Endometrial microvascular endothelial cells (primary cell): ENCODE measurements at regions not wholly inside any gene's neighbourhood (a gene's known extent, or its start where the extent isn't known, plus 50 kb on each side); places are given as distances from the start of the nearest gene placed in this dataset.

ENCODE experiments used
- in situ Hi-C: cut with HindIII; loops from 2 replicates; pipeline ENCODE4 v1.10.0; 2017; ENCODE audit warnings: low sequenced_read_pairs, low pct_unique_long_range_greater_than_20kb; ENCODE audit errors: inconsistent ontology term

DNA sequence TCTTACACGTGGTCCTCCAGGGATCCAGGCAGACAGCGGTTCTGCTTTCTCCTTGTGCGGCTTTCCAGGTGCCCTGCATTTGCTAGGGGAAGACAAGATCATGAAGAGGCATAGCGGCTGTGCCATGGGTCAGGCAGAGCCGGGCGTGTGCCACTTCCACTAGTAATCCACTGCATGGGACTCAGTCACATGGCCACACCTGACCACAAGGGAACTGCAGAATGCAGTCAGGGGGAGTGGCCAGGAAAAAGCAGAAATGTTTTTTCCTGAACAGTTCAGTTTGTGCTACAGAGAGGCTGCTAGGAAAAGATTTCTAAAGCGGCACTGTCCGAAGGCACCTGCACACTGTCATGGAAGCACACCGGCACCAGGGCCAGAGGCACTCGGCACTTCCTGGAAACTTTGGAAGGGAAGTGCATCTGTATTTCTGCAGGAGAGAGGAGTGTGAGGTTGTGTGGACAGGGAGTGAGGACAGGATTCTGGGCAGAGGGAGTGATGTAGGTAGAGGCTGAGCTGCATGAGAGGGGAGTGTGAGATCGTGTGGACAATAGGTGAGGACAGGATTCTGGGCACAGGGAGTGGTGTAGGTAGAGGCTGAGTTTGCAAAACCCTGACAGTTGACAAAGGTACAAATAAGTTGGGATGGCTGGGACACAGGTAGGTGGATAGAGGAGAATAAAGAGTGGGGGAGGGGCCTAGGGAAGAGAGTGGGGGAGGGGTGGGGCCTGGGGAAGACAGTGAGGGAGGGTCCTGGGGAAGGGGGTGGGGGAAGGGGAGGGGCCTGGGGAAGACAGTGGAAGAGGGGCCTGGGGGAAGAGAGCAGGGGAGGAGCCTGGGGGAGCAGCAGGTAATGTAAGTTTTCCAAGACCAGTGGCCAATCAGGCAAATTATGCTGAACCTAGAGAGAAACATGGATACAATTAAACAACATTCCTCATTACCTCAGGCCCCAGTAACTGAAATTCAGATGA is 1436.3 kb downstream of the TBC1D22A start:
- in situ Hi-C loops = no loop called here

GRCh38 chr22:48197189-48197690 is 1434.8 kb downstream of the TBC1D22A start:
- in situ Hi-C loops = no loop called here

DNA sequence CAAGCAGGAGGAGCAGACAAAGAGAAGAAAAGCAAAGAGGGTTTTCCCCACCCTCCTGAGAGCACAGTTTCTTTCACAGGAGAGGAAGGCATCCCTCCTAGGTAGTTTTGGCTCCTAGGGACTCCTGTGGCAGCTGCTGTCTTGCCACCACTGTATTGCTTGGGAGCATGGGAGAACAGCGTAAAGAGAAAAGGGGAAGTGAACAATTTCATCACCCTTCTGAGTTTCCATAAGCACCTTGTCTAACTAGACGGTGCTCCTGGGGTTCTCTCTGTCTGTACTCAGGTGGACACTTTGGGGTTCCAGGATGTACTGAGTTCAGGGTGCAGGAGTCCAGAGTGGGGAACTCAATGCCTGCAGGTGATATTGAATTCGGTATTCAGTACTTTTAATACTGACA is 1430.5 kb downstream of the TBC1D22A start:
- in situ Hi-C loops = no loop called here

GRCh38 chr22:48192071-48192470 is 1429.6 kb downstream of the TBC1D22A start:
- in situ Hi-C loops = no loop called here

GRCh38 chr22:48188231-48188721 is 1425.8 kb downstream of the TBC1D22A start:
- in situ Hi-C loops = no loop called here

DNA sequence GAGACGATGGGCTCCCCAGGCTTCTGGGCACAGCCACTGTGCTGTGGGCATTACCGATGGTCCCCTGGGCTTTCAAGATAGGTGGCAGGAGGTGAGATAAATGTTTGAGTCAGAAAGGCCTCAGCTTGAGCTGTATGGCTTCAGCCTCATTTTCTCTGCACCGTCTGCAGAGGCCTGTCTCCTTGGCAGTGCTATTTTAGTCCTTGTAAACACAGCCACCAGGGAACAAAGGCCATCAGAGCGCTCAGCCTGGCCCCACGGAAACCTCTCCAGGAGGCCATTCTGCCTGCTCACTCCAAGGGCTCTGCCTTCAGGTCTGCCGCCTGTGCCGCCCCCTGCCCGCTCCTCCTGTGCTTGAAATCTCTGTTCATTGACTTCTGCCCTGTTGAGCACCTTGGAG is 1424.9 kb downstream of the TBC1D22A start:
- in situ Hi-C loops = no loop called here

DNA sequence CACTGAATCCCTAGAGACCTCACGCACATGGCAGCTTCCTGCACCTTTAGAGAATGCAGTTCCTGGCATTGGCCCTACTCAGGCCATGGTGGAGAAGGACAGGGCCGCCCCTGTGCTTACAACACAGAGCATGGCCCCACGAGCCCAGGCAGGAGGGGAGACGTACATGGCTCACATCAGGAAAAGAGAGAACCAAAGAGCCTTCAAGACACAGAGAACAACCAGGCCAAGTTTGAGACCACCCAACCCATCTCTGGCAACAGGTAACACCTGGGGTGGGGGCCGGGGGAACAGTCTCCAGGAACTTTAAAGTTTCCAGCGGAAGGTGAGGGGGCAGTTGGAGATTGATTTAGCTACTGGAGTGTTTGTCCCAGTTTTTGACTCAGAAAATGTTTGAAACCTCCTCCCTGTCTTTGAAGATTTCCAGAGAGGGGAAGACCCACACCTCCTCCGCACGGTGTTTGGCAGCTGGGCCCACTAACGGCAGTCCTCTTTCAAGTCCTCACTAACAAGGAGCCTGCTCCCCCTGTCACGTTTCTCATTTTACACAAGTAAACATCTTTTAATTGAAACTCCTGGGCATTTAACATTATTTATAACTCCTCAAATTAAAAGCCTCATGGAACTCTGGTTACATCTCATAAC is 1423.8 kb downstream of the TBC1D22A start:
- in situ Hi-C loops = no loop called here

DNA sequence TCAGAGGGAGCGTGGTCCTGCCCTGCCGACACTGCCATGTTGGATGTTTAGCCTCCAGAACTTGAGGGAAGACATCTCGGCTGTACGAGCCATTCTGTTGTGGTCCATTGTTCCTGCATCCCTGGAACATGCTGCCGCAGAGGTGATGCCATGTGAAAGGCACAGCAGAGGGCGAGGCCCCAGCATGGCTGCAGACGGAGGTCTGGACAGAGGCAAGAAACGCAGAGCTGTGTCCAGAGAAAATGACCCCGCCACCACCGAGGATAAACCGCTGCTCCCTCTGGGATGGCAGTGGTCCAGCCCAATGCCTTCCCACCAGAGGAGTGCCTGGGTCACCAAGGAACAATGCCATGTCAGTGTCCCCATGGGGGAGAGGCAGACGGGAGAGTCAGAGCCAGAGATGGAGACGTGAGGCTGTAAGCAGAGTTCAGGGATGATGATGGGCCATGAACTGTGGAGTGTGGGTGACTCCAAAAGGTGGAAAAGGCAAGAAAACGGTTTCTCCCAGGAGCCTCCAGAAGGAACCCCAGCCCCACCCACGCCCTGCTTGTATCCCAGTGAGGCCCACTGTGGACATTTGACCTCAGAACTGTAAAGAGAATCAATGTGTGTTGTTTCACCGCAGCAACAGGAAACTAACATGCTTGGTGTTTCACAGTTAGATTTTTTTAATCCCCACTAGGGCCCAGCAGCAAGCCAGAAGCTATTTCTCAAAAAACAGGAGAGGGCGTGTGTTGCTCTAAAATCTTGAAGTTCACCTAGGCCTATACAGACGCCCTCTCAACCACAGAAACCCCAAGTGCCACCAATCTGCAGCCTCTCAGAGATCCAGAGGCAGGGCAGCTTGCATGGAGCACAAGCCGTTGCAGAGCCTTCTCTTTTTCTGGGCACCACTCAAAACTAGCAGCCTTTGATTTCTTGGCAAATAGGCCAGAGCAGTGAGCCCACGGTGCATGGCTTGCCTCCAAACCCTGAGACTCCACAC is 1422.9 kb downstream of the TBC1D22A start:
- in situ Hi-C loops = no loop called here

- in situ Hi-C loops = no loop called here
Measured at GRCh38 chr22:48182846-48183805, 1420.7 kb downstream of the TBC1D22A start.

- in situ Hi-C loops = no loop called here
Measured at GRCh38 chr22:48182031-48182430, 1419.6 kb downstream of the TBC1D22A start.

DNA sequence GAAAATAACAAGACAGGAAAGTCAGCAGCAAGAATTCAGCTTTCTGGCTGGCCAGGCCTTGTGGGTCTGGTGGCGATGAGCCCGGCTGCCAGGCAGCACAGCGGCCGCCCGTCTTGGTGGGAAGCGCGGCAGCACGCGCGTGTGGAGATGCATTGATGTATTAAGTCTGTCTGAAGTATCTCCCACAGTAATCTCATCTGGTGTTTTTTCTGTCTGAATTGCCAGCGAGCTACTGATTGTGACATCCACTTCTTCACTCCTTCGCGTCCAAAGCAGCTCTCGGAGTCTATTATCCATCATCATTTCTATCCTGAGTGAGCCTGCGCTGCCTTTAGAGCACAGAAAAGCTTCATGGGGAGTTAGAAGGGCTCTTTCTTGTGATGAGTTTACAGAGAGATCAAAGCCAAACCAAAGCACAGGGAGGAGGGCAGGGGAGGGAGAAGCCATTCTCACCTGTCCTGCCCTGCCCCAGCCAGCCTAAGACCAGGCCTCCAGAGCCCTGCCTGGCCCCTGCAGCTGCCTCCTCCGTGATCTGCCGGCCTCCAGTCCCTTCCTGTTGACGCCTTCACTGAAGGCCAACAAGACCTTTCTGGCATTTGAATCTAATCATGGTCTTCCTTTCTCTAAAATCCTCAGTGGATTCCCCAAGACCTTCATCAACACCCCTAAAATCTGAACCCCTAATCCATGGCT is 1419.0 kb downstream of the TBC1D22A start:
- in situ Hi-C loops = no loop called here

DNA sequence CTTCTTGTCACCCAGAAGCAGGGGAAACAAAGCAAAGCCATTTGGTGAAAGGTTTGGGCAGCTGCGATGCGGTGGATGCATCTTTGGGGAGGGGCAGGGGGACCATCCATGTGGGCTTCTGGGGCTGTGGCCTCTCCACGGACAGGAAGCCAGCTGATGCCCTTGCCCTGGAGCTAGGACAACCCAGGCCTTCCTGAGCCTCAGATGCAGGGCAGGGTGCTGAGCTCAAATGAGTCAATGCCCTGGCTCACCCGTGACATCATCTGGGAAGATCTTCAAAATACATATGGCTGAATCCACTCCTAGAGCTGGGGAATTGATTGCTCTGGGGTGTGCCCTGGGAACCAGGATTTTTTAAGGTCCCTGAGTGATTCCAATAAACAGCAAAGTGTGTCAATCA is 1418.2 kb downstream of the TBC1D22A start:
- in situ Hi-C loops = no loop called here

GRCh38 chr22:48179571-48180546 is 1417.4 kb downstream of the TBC1D22A start:
- in situ Hi-C loops = no loop called here

DNA sequence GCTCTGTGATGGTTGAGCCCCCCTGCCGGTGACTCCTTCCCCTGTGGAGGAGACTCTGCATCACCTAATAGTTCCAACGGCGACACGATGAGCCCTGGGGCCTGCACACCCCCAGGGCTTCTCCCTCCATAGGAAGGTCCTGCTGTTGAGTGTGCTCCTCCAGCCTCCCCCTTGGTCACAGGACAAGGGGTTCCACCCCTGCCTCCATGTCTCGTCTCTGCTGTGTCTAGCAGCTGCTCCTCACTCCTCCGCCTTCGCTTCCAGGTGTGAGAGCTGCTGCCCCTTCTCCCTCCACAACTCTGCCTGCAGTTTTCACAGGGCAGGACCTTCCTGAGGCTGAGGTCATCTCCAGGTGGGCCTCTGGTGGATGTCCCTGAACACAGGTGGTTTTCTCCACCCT is 1416.1 kb downstream of the TBC1D22A start:
- in situ Hi-C loops = no loop called here

DNA sequence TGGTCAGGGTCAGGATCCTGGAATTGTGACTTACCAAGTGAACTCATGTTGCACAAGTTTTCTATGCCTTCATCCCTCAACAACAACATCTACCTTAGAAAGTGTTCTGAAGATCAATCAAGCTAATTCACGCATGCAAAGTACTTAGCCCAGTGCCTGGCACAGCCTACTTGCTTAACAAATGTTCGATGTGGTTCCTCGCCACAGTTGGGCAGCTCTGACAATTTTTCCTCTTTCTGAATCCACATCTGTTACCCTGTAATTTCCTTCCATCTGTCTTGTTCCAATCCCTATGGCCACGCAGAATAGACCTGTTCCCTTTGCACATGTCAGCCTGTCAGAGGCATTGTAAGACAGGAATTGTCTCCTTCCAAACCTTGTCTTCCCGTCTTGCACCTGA is 1415.2 kb downstream of the TBC1D22A start:
- in situ Hi-C loops = no loop called here

DNA sequence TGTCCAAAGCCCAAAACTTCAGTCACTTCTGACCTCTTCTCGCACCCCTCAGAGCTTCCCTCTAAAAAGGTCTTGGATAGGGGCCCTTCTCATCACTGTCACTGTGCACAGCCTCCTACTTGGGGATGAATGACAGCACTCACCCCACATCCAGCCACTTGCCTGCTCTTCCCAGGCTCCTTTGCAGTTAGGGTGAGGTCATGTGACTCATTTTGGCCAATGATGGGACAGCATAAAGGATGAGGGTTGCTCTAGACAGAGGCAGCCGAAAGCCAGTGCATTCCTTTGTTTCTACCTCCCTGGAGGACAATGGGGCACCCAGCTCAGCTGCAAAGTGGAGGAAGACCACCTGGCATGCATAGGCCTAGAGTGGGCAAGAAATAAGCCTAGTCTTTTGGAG is 1413.3 kb downstream of the TBC1D22A start:
- in situ Hi-C loops = no loop called here
